GM19238 (cell line): ENCODE measurements at regions not wholly inside any gene's neighbourhood (a gene's known extent, or its start where the extent isn't known, plus 50 kb on each side); places are given as distances from the start of the nearest gene placed in this dataset.

ENCODE experiments used
- DNase-seq: peaks from one replicate; pipeline ENCODE4 v3.0.0; 2011; ENCODE audit warnings: low spot score; ENCODE audit not compliant: insufficient read length

DNA sequence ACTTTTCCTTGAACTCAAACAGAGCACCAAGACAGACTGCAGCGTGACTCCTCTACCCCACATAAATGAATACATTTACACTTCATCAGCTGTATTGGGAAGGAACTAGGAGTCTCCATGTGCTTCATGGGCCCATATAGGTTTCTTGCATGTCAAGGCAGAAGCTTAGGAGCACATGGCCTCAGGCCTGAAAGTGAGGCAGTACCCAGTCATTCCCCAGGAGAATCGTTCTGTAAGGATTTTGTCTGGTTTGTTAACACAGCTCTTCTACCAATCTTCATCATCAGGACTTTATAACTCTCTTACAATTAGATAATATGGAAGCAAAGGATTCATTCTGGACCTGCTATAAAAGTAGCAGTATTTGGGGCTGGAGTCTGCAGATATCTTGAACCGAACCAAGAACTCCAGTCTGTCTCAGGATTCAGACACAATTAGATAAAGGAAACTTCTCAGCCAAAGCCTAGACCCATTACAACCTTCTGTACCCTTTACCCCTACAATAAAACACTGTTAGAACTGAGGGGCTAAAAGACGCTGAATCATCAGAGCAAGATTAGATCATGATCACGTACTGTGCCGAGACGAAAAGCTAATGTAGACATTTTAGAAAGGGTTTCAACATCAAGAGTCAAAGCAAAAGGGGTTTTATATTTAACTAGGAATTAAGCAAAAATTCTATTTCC, 385.5 kb upstream of the SLC30A5 start:
- no peak for DNase-seq

DNA sequence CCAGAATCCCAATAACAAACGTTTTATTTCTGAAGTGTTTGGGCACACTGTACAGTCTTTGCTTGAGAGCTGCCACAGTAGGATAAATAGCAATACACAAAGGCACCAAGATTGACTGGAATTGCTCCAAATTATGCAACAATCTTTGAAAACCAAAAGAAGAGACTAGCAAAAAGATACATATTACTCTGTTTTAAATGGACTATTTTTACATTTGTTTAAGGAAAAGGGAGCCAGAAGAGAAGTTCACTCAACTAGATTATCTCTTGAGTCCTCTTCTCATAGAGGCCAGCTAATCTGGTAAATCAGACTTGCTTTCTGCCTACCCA, 385.0 kb upstream of the SLC30A5 start:
- no peak for DNase-seq

DNA sequence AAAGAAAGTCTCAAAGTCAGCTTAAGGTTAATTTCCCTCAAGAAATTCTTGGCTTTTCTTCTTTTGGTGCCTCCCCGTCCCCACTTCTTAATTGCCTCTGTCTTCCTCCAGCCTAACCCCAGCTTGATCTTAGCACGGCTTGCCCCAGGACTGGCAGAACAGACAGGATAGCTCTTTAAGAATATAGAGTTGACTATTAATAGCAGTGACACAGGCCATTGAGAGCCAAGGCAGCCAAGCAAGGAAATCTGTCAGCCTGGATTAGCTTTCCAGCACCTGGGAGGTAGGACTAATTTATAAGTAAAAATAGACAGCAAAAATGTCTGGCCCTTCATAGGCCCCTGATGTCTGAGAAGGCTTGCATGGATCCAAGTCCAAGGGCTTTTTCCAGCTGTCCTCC, 384.6 kb upstream of the SLC30A5 start:
- no peak for DNase-seq

DNA sequence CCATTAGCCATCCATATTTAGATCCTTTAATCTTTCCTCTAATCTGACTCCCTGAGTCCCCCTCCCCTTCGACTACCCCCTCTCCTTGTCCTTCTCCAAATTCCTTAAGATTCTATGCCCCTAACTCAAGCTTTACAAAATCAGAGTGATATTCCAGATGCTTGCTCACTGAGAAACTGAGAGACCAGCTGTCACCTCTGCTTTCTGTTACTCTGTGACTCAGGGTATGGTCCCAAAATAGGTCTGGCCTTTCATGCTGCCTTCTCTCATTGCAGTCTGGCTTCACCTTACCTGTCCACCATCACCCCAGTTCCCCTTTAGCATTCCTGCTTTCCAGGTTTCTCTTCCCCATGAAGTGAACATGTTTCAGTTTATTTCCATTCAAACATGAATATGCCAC, 383.3 kb upstream of the SLC30A5 start:
- DNase-seq, result peak; percentile 3

DNA sequence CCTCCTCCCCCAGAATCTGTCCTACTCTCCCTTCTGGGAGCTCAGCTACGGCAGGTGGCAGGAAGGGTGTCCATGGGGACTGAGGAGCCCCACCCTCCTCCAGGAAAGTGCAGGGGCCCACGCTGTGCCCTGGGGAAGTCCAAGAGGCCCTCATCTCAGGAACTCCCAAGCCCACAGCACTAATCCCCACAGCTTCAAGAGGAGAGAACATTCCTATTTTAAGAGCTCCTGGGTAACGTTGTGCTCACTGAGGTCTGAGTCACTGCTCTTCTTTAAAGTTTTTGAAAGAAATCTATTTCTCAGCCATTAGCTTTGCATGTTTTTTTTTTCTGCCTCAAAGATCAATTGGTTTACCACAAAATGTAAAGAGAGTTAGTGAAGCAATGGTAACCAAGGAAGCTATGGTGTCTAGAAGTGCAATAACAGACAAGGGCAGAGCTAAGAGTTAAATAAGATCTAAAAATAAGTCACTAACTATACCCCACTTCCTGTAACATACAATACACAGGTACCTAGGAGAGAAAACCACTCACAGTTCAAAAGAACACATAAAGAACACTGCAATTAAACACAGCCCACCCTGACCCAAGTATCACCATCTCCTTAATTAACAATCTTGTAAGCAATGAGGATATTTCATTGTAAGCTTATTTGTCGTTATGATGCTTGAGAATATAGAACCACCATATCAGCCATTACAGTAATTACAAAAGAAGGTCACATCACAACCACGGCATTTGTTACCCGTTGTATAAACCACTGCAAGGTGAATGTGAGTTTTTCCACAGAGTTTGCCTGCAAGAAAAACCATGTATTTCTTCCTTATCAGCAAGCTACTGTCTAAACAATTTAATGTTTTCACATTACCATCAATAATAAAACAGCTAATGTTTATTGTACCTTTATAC, 382.3 kb upstream of the SLC30A5 start:
- peak; percentile 30 for DNase-seq

DNA sequence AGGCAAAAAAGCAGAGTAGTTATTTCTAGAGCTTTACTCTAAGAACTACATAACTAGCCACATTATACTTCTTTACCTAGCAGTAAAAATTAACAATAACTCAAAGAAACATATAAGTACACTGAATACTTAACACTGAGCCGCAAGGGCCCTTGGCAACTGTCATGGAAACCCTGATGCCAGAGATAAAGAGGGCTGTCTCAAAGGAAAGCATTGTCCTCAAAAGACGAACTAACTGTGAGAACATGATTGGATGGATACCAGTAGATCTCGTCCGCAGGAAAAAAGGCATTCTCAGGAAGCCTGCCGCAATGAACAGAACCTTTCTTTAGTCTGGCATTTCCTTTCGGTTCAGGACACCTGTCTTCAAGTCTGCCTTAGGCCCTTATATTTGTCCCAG, 379.0 kb upstream of the SLC30A5 start:
- DNase-seq, result no peak

DNA sequence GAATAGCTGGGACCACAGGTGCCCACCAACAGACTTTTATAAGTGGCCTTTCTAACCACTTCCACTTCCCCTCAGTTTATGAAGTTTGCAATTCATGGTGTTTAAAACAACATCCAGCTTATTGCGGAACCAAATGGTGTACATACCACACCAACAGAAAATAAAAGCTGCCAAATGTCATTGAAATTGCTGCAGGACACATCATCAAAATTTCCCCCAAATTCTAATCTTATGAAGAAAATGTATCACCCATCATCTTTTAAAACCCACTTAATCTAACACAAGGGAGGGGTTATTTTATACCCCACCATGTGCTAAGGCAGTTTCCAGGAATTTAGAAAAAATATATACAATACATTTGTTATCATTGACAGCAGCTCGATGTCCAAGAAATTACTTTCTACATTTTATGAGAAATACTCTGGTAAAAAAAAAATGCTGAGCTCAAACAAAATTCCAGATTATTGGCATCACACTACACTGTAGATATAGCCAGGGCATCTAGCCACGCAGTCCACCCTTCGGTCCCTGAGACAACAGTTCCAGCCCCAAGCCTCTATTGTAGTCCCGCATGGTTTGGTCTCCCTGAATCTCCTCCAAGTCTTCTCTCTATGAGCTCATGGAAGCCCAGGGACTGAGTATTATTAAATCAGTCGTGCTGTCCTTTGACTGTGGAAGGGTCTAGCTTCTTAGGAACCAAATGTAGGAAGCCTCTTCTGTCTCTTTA, 372.8 kb upstream of the SLC30A5 start:
- no peak for DNase-seq

DNA sequence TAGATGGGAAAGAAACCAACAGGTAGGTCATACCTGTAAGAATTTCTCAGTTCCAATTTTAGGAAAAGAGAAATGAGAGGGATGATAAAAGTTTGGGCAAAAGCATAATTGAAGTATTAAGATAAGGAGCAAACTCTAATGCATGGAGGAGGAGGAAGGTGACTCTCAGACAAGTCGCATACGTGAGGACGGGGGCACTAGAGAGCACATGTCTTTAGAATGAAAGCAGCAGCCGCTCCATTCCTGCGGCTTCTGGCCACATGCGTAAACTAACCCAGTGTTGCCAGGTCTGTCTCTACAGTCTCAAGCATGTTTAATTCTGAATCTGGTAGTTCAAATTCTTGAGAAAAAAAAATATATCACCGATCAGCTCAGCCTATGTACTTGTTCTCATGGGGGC, 371.5 kb upstream of the SLC30A5 start:
- DNase-seq, result no peak

DNA sequence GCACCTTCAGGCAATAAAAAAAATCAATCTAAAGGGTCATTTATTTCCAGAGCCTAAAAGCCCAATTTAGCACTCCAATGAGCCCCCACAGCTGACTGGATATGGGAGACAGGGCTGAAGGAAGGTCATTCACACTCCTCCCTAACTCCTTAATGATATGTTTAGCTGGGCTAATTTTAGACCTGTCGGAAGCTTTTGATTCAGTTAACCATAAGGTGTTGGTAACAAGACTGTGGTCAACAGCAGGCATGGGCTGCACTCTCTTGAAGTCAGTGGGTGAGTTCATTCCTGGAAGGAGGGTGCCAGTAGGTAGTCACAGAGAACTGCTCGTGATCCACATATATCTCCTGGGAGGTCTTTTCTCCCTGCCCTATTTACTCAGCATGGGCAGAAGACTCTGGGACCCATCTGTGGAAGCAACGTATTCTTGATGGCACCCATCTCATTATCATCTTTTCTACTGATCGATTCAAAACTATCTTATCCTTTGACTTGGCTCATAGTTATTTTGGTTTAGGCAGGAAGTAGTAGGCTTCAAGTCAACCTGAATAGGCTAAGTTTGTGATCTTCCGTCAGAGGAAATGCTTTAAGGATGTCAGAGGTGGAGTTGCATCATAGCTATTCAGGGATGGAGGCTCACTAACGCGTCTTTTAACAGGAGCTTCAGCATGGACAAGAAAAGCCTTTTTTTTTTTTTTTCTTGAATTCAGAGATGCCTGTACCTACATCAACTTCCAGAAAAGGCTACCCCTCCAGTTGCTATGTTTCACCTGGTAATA, 367.7 kb upstream of the SLC30A5 start:
- no peak for DNase-seq

DNA sequence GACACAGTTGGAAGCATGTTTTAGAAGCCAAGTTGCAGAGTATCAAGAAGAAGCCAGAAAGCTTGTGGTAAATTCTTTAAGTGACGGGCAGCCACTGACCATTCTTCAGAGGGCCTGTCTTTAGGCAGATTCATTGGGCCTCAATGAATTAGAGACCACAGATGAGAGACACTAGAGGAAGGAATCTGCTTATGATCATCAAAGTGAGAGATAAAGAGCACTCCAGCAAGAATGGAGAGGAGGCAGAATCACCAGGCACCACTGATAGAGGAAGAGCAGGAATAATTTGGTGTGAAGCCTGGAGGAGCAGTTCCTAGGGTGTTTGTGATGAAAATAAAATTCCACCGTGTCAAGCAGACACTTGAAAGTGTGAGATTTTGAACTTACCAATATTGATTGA, 365.9 kb upstream of the SLC30A5 start:
- no peak for DNase-seq

DNA sequence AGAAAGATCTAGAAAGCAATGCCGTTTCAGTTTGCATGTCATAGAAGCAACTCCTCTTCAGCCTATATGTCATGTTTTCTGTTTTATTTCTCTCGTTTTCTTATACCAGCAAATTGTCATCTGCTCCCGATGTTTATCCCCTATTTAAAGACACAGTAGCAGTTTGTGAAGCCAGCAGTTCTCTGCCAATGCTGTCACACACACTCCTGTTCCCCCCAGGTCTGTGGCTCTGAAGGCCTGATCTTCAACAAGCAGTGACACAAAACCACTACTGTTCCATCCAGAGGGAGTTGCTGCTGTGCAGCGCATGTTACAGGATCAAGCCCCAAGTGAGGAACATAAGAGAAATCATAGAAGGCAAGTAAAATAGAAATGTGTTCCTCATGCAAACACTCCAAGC, 364.1 kb upstream of the SLC30A5 start:
- DNase-seq, result no peak

DNA sequence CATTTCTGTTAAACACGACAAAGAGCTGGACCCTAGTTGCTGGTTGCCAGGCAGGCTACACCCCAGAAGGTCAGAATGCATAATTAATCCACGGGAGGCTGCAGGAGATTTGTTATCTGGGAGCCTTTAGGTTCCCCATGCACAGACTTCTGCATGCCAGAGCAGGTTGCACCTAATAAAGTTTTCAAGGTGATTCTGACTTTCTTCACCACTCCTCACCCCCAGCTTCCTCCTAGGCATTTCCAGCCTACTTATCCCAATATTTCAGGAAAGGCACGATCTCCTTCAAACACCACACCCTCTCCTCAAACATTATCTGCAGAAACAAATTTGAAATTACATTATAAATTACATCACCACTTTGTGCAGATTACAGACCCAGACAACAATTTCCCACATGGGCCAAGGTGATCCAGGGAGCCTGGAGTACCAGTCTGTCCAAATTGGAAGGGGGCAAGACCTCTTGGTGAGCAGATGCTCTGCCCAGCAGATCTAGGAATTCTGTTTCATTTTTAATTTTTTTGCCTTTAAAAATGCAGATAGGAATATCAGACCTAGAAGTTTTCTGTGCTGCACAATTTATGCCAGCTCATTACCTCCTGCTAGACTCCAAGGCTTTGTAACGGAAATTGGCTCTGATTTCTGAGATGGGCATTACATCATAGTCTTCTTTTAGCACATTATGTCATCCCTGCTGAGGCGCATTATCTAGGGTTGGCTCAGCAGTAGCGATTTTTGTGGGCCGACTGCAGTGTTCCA, 363.4 kb upstream of the SLC30A5 start:
- DNase-seq, result no peak

DNA sequence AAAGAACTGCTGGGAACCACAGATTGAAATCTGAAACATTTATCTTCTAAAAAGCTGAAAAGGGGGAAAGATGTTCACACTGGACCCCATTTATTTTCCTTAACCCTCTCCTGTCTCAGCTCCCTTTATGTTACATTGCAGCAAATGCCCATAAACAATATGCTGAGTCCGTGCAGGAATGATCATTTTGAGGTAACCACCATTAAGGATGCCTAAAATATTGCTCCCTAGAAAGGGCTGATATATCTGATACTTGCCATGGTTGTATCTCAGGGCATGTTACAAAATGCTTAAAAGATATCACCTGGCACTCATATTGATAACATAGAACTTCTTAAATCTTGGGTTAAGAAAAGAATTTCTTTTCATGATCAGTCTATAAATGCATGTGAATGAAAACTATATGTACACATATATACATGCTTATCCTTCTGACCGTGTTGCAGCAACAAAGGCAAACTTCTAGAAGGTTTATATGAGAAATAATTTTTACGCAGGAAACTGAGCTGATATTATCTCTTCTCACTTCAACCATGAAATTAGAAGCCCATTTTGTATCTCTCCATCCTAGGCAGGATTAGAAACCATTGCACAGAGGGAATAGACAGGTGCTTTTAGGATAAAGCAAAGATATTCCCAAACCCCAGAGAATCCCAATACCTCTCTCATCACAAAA, 362.7 kb upstream of the SLC30A5 start:
- no peak for DNase-seq

DNA sequence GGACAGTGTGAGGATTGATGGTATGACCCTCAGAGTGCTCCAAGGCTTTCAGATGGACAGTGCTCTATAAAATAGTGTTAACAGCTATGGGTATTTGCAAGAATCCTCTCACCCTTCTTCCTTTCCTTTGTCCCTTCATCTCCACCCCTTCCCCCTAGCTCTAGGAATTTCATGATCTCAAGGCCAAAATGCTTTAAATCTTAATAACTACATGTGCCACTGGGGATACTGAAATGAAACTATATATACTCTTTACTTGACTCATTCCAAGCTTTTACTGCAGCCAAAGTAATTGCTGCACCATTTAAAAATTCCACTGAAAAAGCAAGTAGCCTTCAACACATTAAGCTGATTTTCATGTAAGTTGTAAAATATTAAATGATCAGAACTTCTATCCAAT, 361.6 kb upstream of the SLC30A5 start:
- DNase-seq, result no peak

DNA sequence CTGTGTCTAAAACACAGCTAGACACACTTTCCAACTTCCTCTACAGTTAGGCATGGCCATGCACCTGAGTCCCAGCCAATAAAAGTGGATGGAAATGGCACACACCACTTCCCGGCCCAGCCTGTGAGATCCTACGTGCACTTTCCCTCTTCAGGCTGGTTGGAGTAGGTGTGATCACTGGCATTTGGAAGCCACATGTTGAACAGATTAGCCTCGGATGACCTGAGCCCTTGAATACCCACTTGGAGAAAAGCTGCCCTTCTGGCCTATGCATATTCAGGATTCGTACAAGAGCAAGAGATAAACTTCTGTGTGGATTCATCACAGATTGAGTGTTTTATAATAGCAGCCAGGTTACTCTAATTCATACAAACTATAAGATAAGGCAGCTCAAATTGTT, 359.0 kb upstream of the SLC30A5 start:
- DNase-seq, result no peak

DNA sequence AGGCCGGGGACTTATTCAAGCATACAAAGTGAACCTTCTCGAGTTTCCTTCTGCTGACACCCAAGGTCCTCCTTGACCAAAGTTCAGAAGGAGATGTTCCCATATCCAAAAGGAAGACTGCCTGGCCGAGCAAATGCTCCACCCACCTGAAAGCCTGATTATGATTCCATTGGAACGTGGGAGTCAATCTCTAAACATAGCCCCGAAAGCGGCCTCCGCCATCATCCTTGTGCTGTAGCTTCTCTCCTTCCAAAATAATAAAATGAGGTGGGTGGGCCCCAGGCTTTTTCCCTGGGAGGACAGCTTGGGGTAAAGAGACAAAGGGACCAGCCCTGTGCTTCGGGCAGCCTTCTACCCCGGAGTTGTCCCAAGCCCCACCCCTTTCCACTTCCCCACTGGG, 355.6 kb upstream of the SLC30A5 start:
- no peak for DNase-seq

DNA sequence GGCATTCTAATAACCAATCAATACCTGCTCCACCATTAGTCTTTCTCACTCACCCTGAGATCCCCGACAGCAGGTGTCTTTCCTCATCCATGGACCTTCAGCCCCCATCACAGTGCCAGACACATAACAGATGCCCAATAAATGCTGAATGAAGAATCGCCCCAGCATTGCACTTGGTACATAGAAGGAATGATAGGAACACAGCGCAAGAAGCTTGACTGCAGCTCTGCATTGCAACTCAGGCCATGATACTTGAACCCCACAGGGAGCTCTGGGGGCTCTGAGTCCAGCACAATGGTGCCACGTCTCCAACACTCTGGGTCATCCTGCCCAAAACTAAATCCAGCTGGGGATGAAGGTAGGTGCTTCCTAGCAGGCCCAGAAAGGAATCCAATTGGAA, 355.0 kb upstream of the SLC30A5 start:
- no peak for DNase-seq

DNA sequence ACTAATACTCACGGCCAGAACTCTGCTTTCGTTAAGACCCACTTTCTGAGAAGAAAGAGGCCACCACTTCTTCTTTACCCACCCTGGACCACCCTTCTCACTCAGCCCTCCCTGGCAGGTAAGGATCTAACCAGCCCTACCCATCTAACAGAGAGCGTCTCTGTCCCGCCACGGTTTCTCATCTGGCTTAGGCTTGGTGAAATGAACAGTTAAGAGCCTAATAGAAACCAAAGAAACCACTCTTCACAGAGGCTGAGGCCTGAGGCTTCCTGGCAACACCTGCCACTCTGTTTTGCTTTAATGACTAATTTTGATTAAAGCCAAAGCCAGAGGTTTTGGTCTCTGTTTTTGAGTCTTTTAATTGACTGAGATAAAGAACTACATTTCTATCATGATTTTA, 354.1 kb upstream of the SLC30A5 start:
- peak; percentile 5 for DNase-seq

DNA sequence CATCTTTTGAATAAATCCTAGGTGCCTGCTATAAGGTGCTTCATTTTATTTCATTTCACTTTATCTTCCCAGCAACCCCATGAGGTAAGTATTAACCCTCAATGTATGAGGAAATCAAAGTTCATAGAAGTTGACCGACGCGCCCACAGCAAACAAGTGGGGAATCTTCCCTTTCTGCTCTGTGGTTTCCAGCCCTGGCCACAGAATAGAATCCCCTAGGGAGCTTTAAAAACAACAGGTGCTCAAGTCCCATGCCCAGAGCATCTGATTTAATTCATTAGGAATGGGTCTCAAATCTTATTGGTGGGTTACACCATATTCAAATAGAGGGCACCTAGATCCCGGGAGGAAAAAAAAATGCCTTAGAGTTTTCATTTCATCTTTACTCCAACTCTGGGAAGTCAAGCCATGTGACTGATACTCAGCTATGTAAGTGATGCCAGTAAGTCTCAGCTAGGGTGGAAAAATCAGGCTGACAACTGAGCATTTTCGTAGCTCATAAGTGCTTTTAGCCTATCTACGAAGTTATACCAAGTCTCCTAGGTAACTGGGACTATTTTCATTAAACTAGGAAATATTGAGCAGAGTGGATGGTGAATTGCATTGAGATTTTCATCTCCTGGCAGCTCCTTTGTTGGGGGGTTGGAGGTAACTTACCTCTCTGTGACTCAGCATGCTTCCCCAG, 353.4 kb upstream of the SLC30A5 start:
- peak; percentile 12 for DNase-seq

DNA sequence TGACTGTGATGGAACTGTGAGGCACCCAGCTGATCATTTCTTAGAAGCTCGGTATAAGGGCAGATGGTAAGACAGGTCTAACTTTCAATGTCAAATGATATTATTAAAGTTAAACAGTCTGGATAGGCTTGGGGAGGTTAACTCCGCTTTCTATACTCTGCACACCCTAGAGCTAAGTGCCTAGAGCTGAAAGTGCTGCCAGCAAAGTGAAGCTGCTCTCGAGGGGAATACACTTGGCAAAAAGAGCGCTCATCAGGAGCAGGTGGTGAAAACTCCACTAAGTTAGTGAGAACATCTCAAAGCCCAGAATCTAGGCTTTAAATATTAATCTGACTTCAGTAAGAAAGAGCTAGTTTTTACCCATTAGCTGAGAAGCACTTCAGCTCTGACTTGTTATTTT, 349.6 kb upstream of the SLC30A5 start:
- no peak for DNase-seq
